ENCODE measurements at regions not wholly inside any gene's neighbourhood (a gene's known extent, or its start where the extent isn't known, plus 50 kb on each side); places are given as distances from the start of the nearest gene placed in this dataset.

DNA sequence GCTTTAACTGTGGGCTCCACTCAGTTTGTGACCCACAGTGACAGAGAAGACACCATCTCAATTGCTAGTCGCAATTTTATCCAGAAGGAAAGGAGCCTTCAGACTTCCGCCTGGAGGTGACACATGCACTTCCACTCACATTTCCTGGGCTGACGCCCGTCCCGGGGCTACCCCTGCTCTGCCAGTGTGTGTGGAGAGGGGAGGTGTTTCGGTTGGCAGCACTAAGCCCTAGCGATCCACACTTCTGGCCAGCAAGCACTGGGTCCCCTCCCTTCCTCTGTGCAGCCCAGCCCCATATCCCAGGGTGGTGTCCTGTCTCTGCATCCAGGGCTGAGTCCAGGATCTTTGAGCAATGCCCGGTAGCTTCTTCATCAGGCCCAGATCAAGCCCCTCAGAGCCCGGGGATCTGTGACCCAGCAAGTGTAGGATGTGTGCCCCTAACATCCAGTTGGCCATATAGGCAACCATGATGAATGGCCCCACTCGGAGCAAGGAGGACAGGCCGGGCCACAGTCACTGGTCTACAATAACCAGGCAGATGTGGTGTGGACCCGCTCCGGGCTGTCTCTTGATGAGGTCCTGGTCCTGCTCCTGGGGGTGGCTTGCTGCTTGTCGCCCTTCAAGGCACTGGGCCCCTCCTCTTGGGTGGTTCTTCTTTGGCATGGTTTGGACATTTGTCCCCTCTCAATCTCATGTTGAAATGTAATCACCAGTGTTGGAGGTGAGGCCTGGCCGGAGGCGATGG is 141.9 kb upstream of the SPACA7 start:
- Mint-ChIP-seq H3K4me3 (ENCODE audit: low read depth, unreplicated experiment) (no peak overlapping the region), H3K4me1 (ENCODE audit: low read depth, unreplicated experiment) (no peaks in the 10 kb centered on the region), H3K27me3 (ENCODE audit: unreplicated experiment) (no peaks in the 10 kb centered on the region), H3K36me3 (ENCODE audit: insufficient read depth, unreplicated experiment) (no peaks in the 10 kb centered on the region), H3K9me3 (ENCODE audit: low read depth, unreplicated experiment) (peaks cover 3% of the 10 kb centered on the region), H3K27ac (ENCODE audit: unreplicated experiment) (no peak overlapping the region)
- TF ChIP-seq CTCF (IDR thresholded peaks at IDR 0.05; ENCODE audit: unreplicated experiment): no peak
- no peak for DNase-seq
- CTCF ChIA-PET: no interaction called here
- BruUV-seq (replicated peaks): no TSS peak
- intact Hi-C loops (cut with micrococcal nuclease; ENCODE audit: unreplicated experiment): no loop called here

DNA sequence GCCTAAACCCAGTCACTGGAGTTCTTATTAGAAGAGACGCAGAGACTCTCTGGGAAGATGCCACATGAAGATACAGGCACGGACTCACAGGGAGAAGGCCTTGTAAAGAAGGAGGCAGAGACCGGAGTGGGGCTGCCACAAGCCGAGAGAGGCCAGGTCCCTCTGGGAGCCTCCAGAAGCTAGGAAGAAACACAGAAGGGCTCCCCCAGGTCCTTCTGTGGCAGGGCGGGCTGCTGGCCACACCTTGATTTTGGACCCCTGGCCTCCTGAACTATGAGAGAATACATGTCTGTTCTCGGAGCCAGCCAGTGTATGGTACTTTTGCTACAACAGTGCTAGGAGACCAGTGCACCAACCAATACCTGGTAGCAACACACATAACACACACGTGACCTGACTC is 140.1 kb upstream of the SPACA7 start:
- no peak for DNase-seq
- intact Hi-C loops (cut with micrococcal nuclease; ENCODE audit: unreplicated experiment): no loop called here
- Mint-ChIP-seq H3K9me3 (ENCODE audit: low read depth, unreplicated experiment) (peaks cover 3% of the 10 kb centered on the region), H3K27ac (ENCODE audit: unreplicated experiment) (no peak overlapping the region), H3K27me3 (ENCODE audit: unreplicated experiment) (no peaks in the 10 kb centered on the region), H3K4me1 (ENCODE audit: low read depth, unreplicated experiment) (no peaks in the 10 kb centered on the region), H3K4me3 (ENCODE audit: low read depth, unreplicated experiment) (no peak overlapping the region), H3K36me3 (ENCODE audit: insufficient read depth, unreplicated experiment) (no peaks in the 10 kb centered on the region)
- TF ChIP-seq CTCF (IDR thresholded peaks at IDR 0.05; ENCODE audit: unreplicated experiment): no peak
- CTCF ChIA-PET: no interaction called here
- no TSS peak for BruUV-seq (replicated peaks)

GRCh38 chr13:112236539-112237197 is 139.5 kb upstream of the SPACA7 start:
- Mint-ChIP-seq H3K27me3 (ENCODE audit: unreplicated experiment) (peaks cover 3% of the 10 kb centered on the region), H3K27ac (ENCODE audit: unreplicated experiment) (no peak overlapping the region), H3K36me3 (ENCODE audit: insufficient read depth, unreplicated experiment) (no peaks in the 10 kb centered on the region), H3K9me3 (ENCODE audit: low read depth, unreplicated experiment) (peaks cover 3% of the 10 kb centered on the region), H3K4me3 (ENCODE audit: low read depth, unreplicated experiment) (no peak overlapping the region), H3K4me1 (ENCODE audit: low read depth, unreplicated experiment) (no peaks in the 10 kb centered on the region)
- CTCF ChIA-PET: no interaction called here
- no TSS peak for BruUV-seq (replicated peaks)
- intact Hi-C loops (cut with micrococcal nuclease; ENCODE audit: unreplicated experiment): no loop called here
- no peak for TF ChIP-seq CTCF (IDR thresholded peaks at IDR 0.05; ENCODE audit: unreplicated experiment)
- DNase-seq: no peak

GRCh38 chr13:112238436-112238995 is 137.6 kb upstream of the SPACA7 start:
- no peaks in the 10 kb centered on the region for H3K36me3 Mint-ChIP-seq (ENCODE audit: insufficient read depth, unreplicated experiment)
- no peak for DNase-seq
- TF ChIP-seq CTCF (IDR thresholded peaks at IDR 0.05; ENCODE audit: unreplicated experiment): no peak
- H3K9me3 Mint-ChIP-seq (ENCODE audit: low read depth, unreplicated experiment): peaks cover 3% of the 10 kb centered on the region
- H3K27me3 Mint-ChIP-seq (ENCODE audit: unreplicated experiment): peaks cover 8% of the 10 kb centered on the region
- intact Hi-C loops (cut with micrococcal nuclease; ENCODE audit: unreplicated experiment): no loop called here
- no peak overlapping the region for H3K27ac Mint-ChIP-seq (ENCODE audit: unreplicated experiment)
- no peaks in the 10 kb centered on the region for H3K4me1 Mint-ChIP-seq (ENCODE audit: low read depth, unreplicated experiment)
- BruUV-seq (replicated peaks): no TSS peak
- H3K4me3 Mint-ChIP-seq (ENCODE audit: low read depth, unreplicated experiment): no peak overlapping the region
- CTCF ChIA-PET: no interaction called here

Measured in Calu3 (cell line).